GM11168 (cell line): ENCODE measurements at regions not wholly inside any gene's neighbourhood (a gene's known extent, or its start where the extent isn't known, plus 50 kb on each side); places are given as distances from the start of the nearest gene placed in this dataset.

Source experiments
- in situ Hi-C: fragments of 300-500 bp; cut with MboI; formaldehyde crosslinking; loops from one replicate; pipeline ENCODE4 v1.12.0; 2022; ENCODE audit warnings: low sequenced_read_pairs; ENCODE audit not compliant: unreplicated experiment

GRCh38 chr5:2610986-2611385 lies 140.5 kb downstream of the IRX2 start:
- in situ Hi-C loops = no loop called here

DNA sequence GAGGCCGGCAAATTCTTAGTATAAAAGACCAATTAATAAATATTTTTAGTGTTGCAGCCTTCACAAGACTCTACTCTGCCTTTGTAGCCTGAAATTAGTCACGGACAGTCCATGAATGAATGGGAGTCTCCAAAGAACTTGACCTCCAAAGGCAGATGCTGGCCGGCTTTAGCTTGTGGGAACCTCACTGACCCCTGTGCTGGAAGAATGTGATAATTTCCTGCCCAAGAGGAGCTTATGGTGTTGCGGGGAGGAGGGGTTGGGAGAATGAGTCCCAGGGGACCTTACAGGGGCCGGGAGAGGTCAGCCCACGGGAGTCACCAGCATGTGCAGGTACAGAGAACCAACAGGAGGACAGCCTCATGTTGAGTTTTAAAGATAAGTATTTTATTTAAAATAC lies 143.1 kb downstream of the IRX2 start:
- in situ Hi-C loops = no loop called here

- in situ Hi-C loops = no loop called here
Measured at GRCh38 chr5:2607598-2607997, 143.9 kb downstream of the IRX2 start.

- in situ Hi-C loops = no loop called here
Measured at GRCh38 chr5:2603272-2603575, 148.3 kb downstream of the IRX2 start.

- in situ Hi-C loops = no loop called here
Measured at GRCh38 chr5:2602451-2603271, 148.8 kb downstream of the IRX2 start.

- in situ Hi-C loops = no loop called here
Measured at GRCh38 chr5:2598503-2598902, 153.0 kb downstream of the IRX2 start.

- in situ Hi-C loops = no loop called here
Measured at GRCh38 chr5:2594701-2595100, 156.8 kb downstream of the IRX2 start.

- in situ Hi-C loops = no loop called here
Measured at GRCh38 chr5:2592766-2593165, 158.7 kb downstream of the IRX2 start.

GRCh38 chr5:2591777-2592453 lies 159.6 kb downstream of the IRX2 start:
- in situ Hi-C loops = no loop called here

DNA sequence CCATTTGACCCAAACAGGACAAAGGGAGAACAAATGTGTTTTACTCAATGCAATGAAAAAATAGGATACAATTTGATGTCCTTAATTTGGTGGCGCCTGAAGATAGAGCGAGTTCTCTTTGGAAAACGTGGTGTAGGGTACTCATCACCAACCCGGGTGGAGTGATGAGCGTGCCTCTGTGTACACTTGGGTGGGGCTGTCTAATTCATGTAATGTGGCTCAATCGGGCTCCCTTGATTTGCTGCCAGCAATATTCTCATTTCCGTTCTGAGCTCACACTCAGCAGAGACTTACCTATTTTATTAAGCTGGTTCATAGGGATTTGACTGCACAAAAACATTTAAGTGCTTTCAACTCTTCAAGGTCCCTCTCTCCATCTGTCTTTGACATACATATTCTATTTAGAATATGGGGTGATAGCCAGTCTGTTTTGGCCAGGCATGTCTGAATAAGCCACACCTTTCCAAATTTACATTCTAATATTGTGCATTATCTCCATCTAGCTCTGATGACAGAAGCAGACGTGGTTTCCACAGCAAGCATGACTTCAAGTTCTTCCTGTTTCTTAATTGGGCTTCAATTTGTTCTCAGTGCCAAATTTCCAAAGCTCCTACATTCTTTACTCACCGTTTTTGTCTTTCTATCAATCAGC lies 162.5 kb downstream of the IRX2 start:
- in situ Hi-C loops = no loop called here

GRCh38 chr5:2587189-2588031 lies 164.1 kb downstream of the IRX2 start:
- in situ Hi-C loops = no loop called here

DNA sequence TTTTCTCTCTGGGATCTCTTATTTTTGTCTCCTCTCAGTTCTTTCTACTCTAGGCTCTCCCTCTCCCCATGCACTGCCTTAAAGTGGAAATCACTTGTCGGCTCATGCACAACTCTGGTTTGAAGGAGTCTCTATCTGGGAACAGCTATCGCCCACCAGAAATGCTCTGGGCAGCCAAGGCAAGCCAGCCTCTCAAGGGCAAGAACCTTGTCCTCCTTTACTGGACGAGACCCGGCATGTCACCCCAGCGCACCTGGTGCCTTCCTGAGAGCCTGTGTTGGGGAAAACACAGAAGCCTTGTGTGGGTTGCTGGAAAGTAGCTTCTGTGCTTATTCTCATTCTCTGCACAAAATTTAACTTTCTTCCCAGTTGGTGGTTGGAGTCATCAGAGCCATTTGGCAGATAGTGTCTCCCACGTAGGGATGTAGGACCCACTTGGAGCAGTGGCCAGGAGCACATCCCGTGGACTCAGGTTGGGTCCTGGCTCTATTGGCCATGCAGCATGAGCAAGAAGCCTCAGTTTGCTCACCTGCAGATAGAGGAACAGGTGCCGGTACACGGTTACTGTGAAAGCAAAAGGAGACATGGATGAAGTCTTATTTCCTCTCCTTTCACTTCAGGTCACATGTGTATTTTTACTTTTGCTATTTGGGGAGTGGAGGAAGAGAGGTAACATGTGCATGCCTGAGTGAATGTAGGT lies 165.3 kb downstream of the IRX2 start:
- in situ Hi-C loops = no loop called here

DNA sequence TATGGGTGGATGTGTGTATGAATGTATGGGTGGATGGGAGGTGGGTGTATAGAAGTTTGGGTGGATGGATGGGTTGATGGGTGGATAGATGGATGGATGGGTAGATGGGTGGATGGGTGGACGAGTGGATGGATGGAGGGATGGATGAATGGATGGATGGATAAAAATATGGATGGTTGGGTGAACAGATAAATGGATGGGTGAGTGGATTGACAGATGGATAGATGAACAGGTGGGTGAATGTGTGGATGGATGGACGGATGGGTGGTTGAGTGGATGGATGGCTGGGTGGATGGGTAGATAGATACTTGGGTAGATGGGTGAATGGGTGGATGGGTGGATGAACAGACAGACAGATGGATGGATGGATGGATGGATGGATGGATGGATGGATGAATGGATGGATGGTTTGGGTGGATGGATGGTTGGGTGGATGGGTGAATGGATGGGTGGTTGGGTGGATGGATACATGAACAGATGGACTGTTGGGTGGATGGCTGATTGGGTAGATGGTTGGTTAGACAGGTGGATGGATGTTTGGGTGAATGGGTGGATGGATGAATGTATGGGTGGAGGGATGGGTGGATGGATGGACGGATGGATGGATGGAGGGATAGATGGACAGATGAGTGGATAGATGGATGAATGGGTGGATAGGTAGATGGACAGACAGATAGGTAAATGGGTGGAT lies 166.8 kb downstream of the IRX2 start:
- in situ Hi-C loops = no loop called here

- in situ Hi-C loops = no loop called here
Measured at GRCh38 chr5:2582507-2582906, 169.0 kb downstream of the IRX2 start.

DNA sequence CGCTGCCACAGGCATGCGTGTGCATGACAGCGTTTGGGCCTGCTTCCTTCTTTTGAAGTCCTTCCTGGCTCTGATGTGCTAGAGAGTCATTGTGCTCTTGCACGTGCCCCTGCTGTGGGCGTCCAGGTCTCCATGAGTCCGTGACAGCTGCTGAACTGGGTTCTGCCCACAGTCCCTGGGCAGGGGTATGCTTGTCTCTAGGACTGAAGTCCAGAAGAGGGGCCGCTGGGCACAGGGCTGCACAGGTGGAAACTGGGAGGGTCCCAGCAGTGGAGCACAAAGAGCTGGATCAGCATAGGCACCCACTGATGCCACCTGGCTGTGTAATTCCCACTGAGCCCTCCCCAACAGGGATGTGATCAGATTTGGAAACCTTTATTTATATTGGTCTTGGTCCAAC lies 169.4 kb downstream of the IRX2 start:
- in situ Hi-C loops = no loop called here

- in situ Hi-C loops = no loop called here
Measured at GRCh38 chr5:2581418-2581817, 170.1 kb downstream of the IRX2 start.

- in situ Hi-C loops = no loop called here
Measured at GRCh38 chr5:2579126-2579525, 172.4 kb downstream of the IRX2 start.

DNA sequence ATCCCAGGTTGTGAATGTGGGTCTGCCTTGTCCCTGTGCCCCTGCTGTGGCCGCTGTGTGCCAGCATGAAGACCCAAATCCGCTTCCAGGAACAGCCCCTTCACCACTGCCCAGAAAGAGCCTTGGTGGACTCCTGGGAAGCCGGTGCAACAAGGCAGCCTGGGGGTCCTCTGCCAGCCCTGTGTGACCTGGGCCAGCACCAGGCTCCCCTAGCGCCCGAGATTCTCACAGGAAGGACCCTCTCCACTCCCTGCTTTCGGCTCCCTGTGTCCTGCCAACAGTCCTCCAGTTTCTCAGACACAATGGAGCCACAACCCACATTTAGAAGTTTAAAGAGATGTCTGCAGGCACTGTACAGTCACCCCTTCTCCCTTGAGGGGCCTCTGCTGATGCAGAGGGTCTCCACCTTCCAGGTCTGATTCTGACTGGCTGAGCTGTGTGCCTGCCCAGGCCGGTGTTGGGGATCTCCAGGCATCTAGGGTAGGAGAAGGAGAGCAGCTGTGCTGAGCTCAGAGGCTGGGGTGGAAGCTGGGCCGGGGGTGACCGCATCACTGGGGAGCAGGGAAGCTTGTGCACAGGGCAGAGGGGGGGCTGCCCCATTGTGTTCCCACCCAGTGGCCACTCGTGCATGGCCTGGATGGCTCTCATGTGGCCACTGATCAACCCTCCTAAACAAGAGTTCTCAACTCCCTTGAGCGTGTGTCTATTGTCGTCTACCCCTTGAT lies 174.0 kb downstream of the IRX2 start:
- in situ Hi-C loops = no loop called here

DNA sequence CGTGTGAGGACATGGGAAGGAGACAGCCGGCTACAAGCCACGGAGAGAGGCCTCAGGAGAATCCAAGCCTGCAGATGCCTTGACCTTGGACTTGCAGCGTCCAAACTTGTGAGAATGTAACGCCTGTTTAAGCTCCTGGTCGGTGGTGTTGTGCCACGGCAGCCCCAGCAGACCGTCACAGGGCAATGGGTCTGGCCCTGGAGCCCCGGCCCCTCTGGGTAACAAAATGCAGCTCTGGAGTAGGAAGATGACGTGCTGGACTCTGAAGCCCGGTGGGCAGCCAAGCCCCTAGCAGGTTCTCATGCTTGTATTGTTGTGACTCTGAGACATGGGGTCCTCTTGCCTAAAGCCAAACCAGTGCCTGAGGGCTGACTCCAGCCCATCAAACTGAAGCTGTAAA lies 174.7 kb downstream of the IRX2 start:
- in situ Hi-C loops = no loop called here
